HepG2 (cell line): ENCODE measurements at regions not wholly inside any gene's neighbourhood (a gene's known extent, or its start where the extent isn't known, plus 50 kb on each side); places are given as distances from the start of the nearest gene placed in this dataset.

ENCODE experiments used
- ATAC-seq: fragments of 200-7000 bp; cut with Tn5 transposase; 3 replicates; pipeline ENCODE4 v1.9.1; 2020; ENCODE audit warnings: mild to moderate bottlenecking, moderate library complexity
- BruUV-seq: library from RNA; stranded (reverse); fragments of 400-500 nt; replicated peaks from 2 replicates; lab custom pipeline; 2021; lab: Mats Ljungman, UMichigan
- CTCF ChIA-PET: fragments of 300-600 bp; formaldehyde crosslinking; extraction: SDS; loops from one replicate; lab custom pipeline; 2021; ENCODE audit warnings: low total read pairs, inconsistent platforms, low intra/inter-chr PET ratio; lab: Yijun Ruan, JAX
- POLR2A ChIA-PET: fragments of 350-600 bp; sonication (Branson Sonifier 250); formaldehyde crosslinking; loops from one replicate; lab custom pipeline; 2020; ENCODE audit warnings: antibody characterized with exemption, inconsistent platforms; lab: Yijun Ruan, JAX
- DNase-seq: peaks from one replicate; pipeline ENCODE4 v3.0.0-alpha.2; 2015; ENCODE audit warnings: low spot score
- FAIRE-seq: peaks from 3 replicates; lab custom pipeline; 2011; peaks lifted over from hg19 to GRCh38; lab: Jason Lieb, UNC
- H2AFZ ChIP-seq: one replicate; pipeline ENCODE4 v1.6.1; 2011; ENCODE audit warnings: low read length, inconsistent platforms
- H3K27ac ChIP-seq: fragments of 300-600 bp; 3 replicates; pipeline ENCODE4 v1.8.0; 2011; ENCODE audit warnings: mixed run types, mild to moderate bottlenecking, mixed read lengths, low read length, inconsistent platforms; ENCODE audit not compliant: insufficient read depth; ENCODE audit errors: extremely low read length
- H3K27me3 ChIP-seq, 2 experiments: fragments of 200-600 bp in 1 of 2; 2 replicates in 1 of 2; 3 replicates in 1 of 2; pipeline versions ENCODE4 v1.6.0 to v1.8.0; 2011; ENCODE audit warnings: low read length in 2 of 2, mild to moderate bottlenecking in 2 of 2, moderate library complexity in 2 of 2, inconsistent platforms in 1 of 2; ENCODE audit not compliant: insufficient read depth in 2 of 2, control insufficient read depth in 1 of 2
- H3K36me3 ChIP-seq, 2 experiments: fragments of 200-600 bp in 1 of 2; replicated peaks in 1 of 2; 2 replicates in 1 of 2; 3 replicates in 1 of 2; pipeline versions ENCODE4 v1.5.1 to v1.8.0; 2011; ENCODE audit warnings: low read length in 2 of 2, inconsistent platforms in 1 of 2; ENCODE audit not compliant: insufficient read depth in 2 of 2, control insufficient read depth in 1 of 2
- H3K4me1 ChIP-seq: 2 replicates; pipeline ENCODE4 v1.5.1; 2012; ENCODE audit warnings: low read length, inconsistent platforms; ENCODE audit not compliant: insufficient read depth
- H3K4me2 ChIP-seq: 2 replicates; pipeline ENCODE4 v1.6.0; 2011; ENCODE audit warnings: low read depth, low read length, inconsistent platforms
- H3K4me3 ChIP-seq, 3 experiments: fragments of 200-600 bp in 1 of 3; sonication (generic), shearing (Covaris generic) in 1 of 3; replicated peaks in 1 of 3; 2 replicates each; pipeline ENCODE4 v1.5.1; 2011 to 2016; ENCODE audit warnings: low read length in 3 of 3, inconsistent platforms in 2 of 3, low read depth in 2 of 3, mild to moderate bottlenecking in 2 of 3, control low read depth in 1 of 3, mixed read lengths in 1 of 3; ENCODE audit not compliant: insufficient read depth in 1 of 3
- H3K79me2 ChIP-seq: one replicate; pipeline ENCODE4 v1.6.1; 2011; ENCODE audit warnings: low read length, inconsistent platforms; ENCODE audit not compliant: insufficient read depth
- H3K9ac ChIP-seq: 2 replicates; pipeline ENCODE4 v1.6.0; 2011; ENCODE audit warnings: mild to moderate bottlenecking, low read depth, low read length, inconsistent platforms; ENCODE audit not compliant: insufficient read depth
- H3K9me3 ChIP-seq: 2 replicates; pipeline ENCODE4 v1.5.1; 2012; ENCODE audit warnings: mild to moderate bottlenecking, low read length
- H4K20me1 ChIP-seq: 2 replicates; pipeline ENCODE4 v1.6.0; 2011; ENCODE audit warnings: inconsistent platforms, mild to moderate bottlenecking, low read length, moderate library complexity; ENCODE audit not compliant: insufficient read depth
- ATF1 ChIP-seq: IDR thresholded peaks from 2 replicates; pipeline ENCODE4 v1.6.1; 2016; ENCODE audit warnings: mild to moderate bottlenecking, control low read depth
- MAFK ChIP-seq, 2 experiments: IDR thresholded peaks in 1 of 2; conservative IDR thresholded peaks in 1 of 2; 2 replicates each; pipeline ENCODE4 v1.6.1; 2011; ENCODE audit warnings: improper control_type of control experiment in 2 of 2, low read length in 2 of 2
- ZNF234 ChIP-seq: sonication (generic); formaldehyde crosslinking; conservative IDR thresholded peaks from 2 replicates; pipeline ENCODE4 v1.5.1; 2020; ENCODE audit warnings: mild to moderate bottlenecking, missing genetic modification reagents
- WGBS: methylation state at CpG from one replicate; pipeline ENCODE4 v1.1.6; 2017; ENCODE audit warnings: low lambda C conversion rate; 5-methylcytosine and 5-hydroxymethylcytosine counted together
- in situ Hi-C: cut with HindIII; loops from 2 replicates; pipeline ENCODE4 v1.10.0; 2017; ENCODE audit warnings: low pct_unique_long_range_greater_than_20kb; ENCODE audit not compliant: extremely low pct_ligation_motif_present
- intact Hi-C: fragments of 100-400 bp; cut with micrococcal nuclease; formaldehyde crosslinking; loops from one replicate; pipeline ENCODE4 v1.10.0; 2022; ENCODE audit not compliant: unreplicated experiment
- TF ChIP-seq, protein P1 (sequence below): sonication (generic); formaldehyde crosslinking; IDR thresholded peaks from 2 replicates; pipeline ENCODE4 v1.9.0; 2021; ENCODE audit warnings: missing genetic modification reagents, mild to moderate bottlenecking, borderline replicate concordance

DNA sequence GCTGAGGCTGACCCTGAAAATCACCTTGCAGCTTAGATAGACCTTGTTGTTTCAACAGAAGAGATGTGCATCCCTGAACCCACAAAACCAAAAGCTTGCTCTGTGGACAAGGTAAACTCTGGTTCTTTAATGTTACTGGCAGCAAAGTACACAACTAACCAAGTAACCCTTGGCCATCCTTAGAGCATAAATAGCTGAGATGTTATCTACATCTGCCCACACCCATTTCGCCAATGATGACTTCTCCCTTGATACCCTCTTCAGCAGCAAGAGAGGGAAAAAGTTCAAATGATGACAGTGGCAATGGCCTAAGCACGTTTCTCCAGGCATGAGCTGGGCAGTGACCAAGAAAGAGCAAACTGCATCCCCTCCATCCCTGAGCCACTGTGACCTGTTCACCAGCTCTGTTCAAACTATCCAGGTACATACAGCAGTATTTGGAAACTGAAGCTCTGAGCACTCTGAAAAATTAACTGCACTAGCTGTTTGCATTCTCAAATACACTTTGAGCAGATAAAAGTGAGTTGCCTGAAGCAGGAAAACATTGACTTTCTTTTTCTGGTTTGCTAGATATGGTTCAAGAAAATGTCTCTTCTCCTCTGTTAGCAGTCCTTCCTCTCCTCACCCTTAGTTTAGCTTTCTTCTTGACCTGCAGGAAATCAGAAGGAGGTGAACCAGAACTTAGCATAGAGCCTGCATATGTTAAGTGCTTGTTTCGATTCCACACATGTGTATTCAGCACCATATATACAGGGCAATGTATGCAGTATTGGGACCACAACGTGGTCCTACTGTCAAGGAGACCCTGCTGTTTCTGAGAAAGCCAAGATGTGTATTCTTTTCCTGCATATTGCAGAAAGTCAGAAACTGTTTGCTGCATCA, 231.7 kb downstream of the FOXO1 start (continued):
- TF ChIP-seq, protein P1, sequence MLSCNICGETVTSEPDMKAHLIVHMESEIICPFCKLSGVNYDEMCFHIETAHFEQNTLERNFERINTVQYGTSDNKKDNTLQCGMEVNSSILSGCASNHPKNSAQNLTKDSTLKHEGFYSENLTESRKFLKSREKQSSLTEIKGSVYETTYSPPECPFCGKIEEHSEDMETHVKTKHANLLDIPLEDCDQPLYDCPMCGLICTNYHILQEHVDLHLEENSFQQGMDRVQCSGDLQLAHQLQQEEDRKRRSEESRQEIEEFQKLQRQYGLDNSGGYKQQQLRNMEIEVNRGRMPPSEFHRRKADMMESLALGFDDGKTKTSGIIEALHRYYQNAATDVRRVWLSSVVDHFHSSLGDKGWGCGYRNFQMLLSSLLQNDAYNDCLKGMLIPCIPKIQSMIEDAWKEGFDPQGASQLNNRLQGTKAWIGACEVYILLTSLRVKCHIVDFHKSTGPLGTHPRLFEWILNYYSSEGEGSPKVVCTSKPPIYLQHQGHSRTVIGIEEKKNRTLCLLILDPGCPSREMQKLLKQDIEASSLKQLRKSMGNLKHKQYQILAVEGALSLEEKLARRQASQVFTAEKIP (CRISPR knock-in tag), result no peak

- POLR2A ChIA-PET, result no interaction called here
- FAIRE-seq (no peak), DNase-seq (no peak), ATAC-seq (no peak)
- BruUV-seq, result no TSS peak
- intact Hi-C loops, result no loop called here
- Histone ChIP-seq H4K20me1 (no peaks in the 10 kb centered on the region), H3K9ac (no peak overlapping the region), H3K36me3 (no peaks in the 10 kb centered on the region), H3K79me2 (no peaks in the 10 kb centered on the region), H3K9me3 (no peaks in the 10 kb centered on the region), H3K27ac (no peak overlapping the region), H3K4me1 (peaks cover 54% of the 10 kb centered on the region), H3K27me3 (no peaks in the 10 kb centered on the region), H3K4me3 (no peak overlapping the region), H3K4me2 (no peak overlapping the region), H2AFZ (no peak overlapping the region)
- 54% methylated on average over 6 of the region's 6 CpGs for WGBS
- CTCF ChIA-PET, result no interaction called here
- TF ChIP-seq ATF1 (CRISPR knock-in tag), result no peak
- no peak for TF ChIP-seq ZNF234 (CRISPR knock-in tag)
- TF ChIP-seq MAFK (conservative IDR thresholded peaks at IDR 0.05 in 1 of 2, IDR thresholded peaks at IDR 0.05 in 1 of 2; ENCODE audit: low read length in 2 of 2), result peak; percentile 24 to 30; a peak in 2 of 4 replicates
- in situ Hi-C loops, result no loop called here
Measured at GRCh38 chr13:40438022-40438680, 228.3 kb downstream of the FOXO1 start.
